Nephron (organoid): ENCODE measurements at regions not wholly inside any gene's neighbourhood (a gene's known extent, or its start where the extent isn't known, plus 50 kb on each side); places are given as distances from the start of the nearest gene placed in this dataset.

ENCODE experiments used
- H3K27ac Mint-ChIP-seq, 3 experiments: 2 replicates each; pipeline ENCODE4 v1.8.0; 2020; ENCODE audit warnings: mixed read lengths in 3 of 3, mild to moderate bottlenecking in 2 of 3, moderate library complexity in 1 of 3
- H3K27me3 Mint-ChIP-seq: 2 replicates; pipeline ENCODE4 v1.8.0; 2021; ENCODE audit warnings: low read depth, mild to moderate bottlenecking, moderate library complexity, mixed read lengths
- H3K36me3 Mint-ChIP-seq: 2 replicates; pipeline ENCODE4 v1.8.0; 2020; ENCODE audit warnings: low read depth, mixed read lengths
- H3K4me1 Mint-ChIP-seq: 2 replicates; pipeline ENCODE4 v1.8.0; 2020; ENCODE audit warnings: mixed read lengths
- H3K4me3 Mint-ChIP-seq, 3 experiments: 2 replicates each; pipeline ENCODE4 v1.8.0; 2020; ENCODE audit warnings: mild to moderate bottlenecking in 3 of 3, mixed read lengths in 3 of 3, moderate library complexity in 2 of 3
- H3K9me3 Mint-ChIP-seq: 2 replicates; pipeline ENCODE4 v1.8.0; 2020; ENCODE audit warnings: mixed read lengths
- TF ChIP-seq, protein P1 (sequence below), 3 experiments: fragments of 200-600 bp; sonication (generic); IDR thresholded peaks; one replicate each; pipeline ENCODE4 v1.5.0; 2021; ENCODE audit warnings: antibody characterized with exemption in 3 of 3; ENCODE audit not compliant: unreplicated experiment in 3 of 3

DNA sequence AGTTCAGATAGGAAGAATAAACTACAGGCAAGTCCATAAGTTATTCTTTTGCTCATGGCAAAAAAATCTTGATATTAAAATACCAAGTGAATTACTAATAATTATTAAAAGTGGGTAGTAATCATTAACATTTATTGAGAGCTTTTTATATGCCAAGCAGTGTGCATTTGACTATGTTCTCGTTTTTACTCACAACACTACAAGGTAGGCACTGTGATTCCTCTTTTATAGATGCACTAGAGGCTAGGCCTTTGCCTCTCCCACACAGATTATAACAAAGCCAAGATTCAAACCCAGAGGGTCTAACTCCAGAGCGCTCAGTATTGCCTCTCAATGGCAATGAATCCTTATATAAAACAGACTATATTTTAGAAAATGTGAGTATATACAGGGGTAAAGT is 254.2 kb downstream of the NAF1 start:
- Mint-ChIP-seq H3K9me3 (peaks cover 15% of the 10 kb centered on the region), H3K4me3 (no peak overlapping the region)
- TF ChIP-seq, protein P1, sequence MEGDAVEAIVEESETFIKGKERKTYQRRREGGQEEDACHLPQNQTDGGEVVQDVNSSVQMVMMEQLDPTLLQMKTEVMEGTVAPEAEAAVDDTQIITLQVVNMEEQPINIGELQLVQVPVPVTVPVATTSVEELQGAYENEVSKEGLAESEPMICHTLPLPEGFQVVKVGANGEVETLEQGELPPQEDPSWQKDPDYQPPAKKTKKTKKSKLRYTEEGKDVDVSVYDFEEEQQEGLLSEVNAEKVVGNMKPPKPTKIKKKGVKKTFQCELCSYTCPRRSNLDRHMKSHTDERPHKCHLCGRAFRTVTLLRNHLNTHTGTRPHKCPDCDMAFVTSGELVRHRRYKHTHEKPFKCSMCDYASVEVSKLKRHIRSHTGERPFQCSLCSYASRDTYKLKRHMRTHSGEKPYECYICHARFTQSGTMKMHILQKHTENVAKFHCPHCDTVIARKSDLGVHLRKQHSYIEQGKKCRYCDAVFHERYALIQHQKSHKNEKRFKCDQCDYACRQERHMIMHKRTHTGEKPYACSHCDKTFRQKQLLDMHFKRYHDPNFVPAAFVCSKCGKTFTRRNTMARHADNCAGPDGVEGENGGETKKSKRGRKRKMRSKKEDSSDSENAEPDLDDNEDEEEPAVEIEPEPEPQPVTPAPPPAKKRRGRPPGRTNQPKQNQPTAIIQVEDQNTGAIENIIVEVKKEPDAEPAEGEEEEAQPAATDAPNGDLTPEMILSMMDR (IDR thresholded peaks at IDR 0.05; ENCODE audit: unreplicated experiment in 3 of 3) = no peak

DNA sequence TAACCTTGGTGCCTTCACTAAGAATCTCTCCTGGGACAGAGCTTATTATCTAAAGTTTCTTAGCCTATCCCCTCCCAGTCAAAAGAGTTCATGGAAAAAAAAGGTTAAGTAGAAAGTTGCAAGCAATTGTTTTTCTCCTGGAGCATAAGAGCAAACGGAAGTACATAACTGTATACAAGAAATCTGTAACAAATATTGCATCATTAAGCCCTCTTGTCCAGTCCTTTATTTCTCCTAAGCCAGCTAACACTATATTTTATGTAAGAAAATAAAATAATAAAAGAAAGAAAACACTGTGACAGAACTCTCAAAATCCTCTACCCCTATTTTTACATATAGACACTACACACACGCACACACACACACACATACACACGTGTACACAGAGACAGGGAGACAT is 255.3 kb downstream of the NAF1 start:
- H3K4me1 Mint-ChIP-seq = no peaks in the 10 kb centered on the region
- H3K27ac Mint-ChIP-seq = no peak overlapping the region
- peaks cover 5% of the 10 kb centered on the region for H3K9me3 Mint-ChIP-seq

More for the DNA sequence above, 254.2 kb downstream of the NAF1 start:
- Mint-ChIP-seq H3K27ac (no peak overlapping the region), H3K4me1 (no peaks in the 10 kb centered on the region), H3K36me3 (no peaks in the 10 kb centered on the region), H3K27me3 (no peaks in the 10 kb centered on the region)

DNA sequence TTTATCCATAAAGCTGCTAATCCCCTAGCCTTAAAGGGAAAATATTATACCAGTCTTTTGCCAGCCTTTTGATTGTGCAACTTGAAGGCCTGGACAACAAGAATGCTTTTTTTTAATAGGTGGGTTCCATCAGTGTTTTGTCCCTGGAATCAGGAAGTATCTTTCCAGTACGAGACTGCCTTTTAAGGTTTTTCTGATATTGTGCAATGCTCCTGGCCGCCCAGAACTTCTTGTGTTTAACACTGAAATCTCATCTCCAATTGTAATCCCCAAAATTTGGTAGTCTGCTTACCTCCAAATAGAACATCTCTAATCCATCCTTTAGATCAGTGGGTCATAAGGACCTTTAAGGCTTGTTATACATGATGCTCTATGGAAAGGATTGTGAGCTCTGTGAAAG is 256.7 kb downstream of the NAF1 start:
- Mint-ChIP-seq H3K4me3 (no peak overlapping the region), H3K27me3 (no peaks in the 10 kb centered on the region), H3K4me1 (no peaks in the 10 kb centered on the region), H3K27ac (no peak overlapping the region), H3K36me3 (no peaks in the 10 kb centered on the region), H3K9me3 (peaks cover 3% of the 10 kb centered on the region)
- TF ChIP-seq, protein P1 (IDR thresholded peaks at IDR 0.05; ENCODE audit: unreplicated experiment in 3 of 3) = no peak

More for the DNA sequence above, 255.3 kb downstream of the NAF1 start:
- TF ChIP-seq, protein P1 (IDR thresholded peaks at IDR 0.05; ENCODE audit: unreplicated experiment in 3 of 3) = no peak
- no peak overlapping the region for H3K4me3 Mint-ChIP-seq
- H3K36me3 Mint-ChIP-seq = no peaks in the 10 kb centered on the region
- H3K27me3 Mint-ChIP-seq = no peaks in the 10 kb centered on the region

DNA sequence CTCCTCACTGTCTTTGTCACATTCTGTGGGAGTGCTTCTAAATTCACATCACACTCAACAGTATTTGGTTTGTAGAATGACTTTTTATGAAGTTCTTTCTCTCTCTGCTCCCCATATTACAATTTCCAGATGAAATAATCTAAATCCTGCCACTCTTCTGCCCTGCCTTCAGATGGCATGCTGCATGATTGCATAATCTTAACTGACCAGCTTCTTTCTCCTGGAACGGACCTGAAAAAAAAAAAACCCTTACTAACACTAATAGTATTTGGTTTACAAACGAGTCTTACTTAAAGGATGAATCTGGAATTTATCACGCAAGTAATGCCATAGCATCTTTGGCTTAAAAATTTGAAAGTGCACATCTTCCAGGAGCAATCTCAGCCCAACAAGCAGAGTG is 272.3 kb downstream of the NAF1 start:
- Mint-ChIP-seq H3K36me3 (no peaks in the 10 kb centered on the region), H3K4me3 (no peak overlapping the region), H3K27me3 (no peaks in the 10 kb centered on the region), H3K4me1 (peaks cover 17% of the 10 kb centered on the region), H3K27ac (peak overlapping the region; percentile 15 to 38 (median 16)), H3K9me3 (no peaks in the 10 kb centered on the region)
- TF ChIP-seq, protein P1 (IDR thresholded peaks at IDR 0.05; ENCODE audit: unreplicated experiment in 3 of 3) = no peak

DNA sequence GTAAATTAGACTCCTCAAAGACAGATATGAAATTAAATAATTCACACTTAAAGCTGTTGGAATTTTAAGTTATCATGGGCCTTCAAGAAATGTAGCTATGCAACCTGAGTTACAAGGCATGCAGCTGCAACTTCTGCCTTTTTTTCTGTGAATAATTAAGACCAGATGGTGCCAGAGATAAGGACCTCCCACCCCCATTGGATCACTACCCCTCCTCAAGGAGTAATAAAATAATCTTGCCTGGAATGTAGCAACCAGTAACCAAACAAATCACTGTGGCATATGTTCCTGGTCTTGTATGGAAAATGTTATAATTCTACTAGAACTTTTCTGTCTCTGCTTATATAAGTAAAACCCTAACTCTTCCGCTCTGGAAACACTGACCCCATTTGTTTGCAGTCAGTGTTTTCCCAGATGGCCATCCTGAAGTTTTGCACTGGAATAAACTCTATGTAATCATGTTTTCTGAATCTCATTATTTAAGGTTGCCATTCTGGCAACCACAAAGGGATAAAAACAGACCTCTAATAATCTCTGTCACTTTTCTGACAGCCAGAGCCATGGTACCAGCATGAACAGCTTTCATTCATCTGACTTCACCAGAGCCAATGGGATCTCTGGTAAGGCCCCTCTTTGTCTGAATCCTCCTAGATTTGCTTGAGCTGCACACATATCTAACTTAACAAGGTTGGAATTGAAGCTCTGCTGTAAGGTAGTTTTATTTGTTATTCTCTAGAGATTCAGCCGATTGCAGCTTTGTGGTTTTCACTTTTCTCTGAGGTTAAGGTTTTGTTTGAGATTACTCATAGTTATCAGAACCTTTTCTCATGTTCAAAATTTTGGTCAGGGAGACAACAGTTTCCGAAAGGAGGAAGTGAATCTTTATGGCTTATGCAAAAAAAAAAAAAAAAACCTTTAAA is 274.6 kb downstream of the NAF1 start:
- Mint-ChIP-seq H3K27ac (peak overlapping the region; percentile 10 to 87 (median 71)), H3K9me3 (no peaks in the 10 kb centered on the region), H3K4me3 (no peak overlapping the region), H3K27me3 (no peaks in the 10 kb centered on the region), H3K4me1 (peaks cover 17% of the 10 kb centered on the region), H3K36me3 (no peaks in the 10 kb centered on the region)
- TF ChIP-seq, protein P1 (IDR thresholded peaks at IDR 0.05; ENCODE audit: unreplicated experiment in 3 of 3) = no peak

DNA sequence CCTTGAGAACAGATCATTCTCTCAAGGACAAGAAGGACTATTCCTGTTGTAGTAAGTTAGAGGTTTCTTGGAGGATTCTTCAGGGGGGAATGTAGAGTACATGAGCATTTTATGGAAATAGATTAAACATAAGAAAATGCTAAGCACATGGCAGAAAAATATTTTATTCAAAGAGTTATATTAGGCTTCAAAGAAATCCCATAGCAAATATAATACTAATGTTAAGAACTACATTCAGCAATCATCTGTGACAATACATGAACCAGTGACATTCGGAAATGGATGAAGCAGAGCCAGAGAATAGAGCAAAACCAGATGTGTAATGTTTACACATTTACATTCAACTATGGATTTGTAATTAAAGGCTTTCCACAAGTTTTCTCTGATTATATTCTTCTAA is 288.6 kb downstream of the NAF1 start:
- Mint-ChIP-seq H3K27me3 (no peaks in the 10 kb centered on the region), H3K4me1 (no peaks in the 10 kb centered on the region), H3K9me3 (peaks cover 5% of the 10 kb centered on the region), H3K36me3 (no peaks in the 10 kb centered on the region), H3K27ac (no peak overlapping the region), H3K4me3 (no peak overlapping the region)
- TF ChIP-seq, protein P1 (IDR thresholded peaks at IDR 0.05; ENCODE audit: unreplicated experiment in 3 of 3) = no peak
